H1 (cell line): ENCODE measurements at regions not wholly inside any gene's neighbourhood (a gene's known extent, or its start where the extent isn't known, plus 50 kb on each side); places are given as distances from the start of the nearest gene placed in this dataset.

Experiments
- E2F6 ChIP-seq: IDR thresholded peaks from 2 replicates; pipeline ENCODE4 v1.6.1; 2012; ENCODE audit warnings: inconsistent platforms
- FOSL1 ChIP-seq: IDR thresholded peaks from 2 replicates; pipeline ENCODE4 v1.6.1; 2011; ENCODE audit warnings: mild to moderate bottlenecking, low read depth, low read length, moderate library complexity; ENCODE audit not compliant: insufficient read depth
- POLR2AphosphoS5 ChIP-seq: IDR thresholded peaks from 2 replicates; pipeline ENCODE4 v1.6.1; 2011; ENCODE audit warnings: low read depth, low read length
- RFX5 ChIP-seq: IDR thresholded peaks from 2 replicates; pipeline ENCODE4 v1.6.1; 2011; ENCODE audit warnings: low read depth, low read length, improper control_type of control experiment, borderline replicate concordance
- SIRT6 ChIP-seq: IDR thresholded peaks from one replicate; pipeline ENCODE4 v1.7.1; 2012; ENCODE audit warnings: low read length, inconsistent platforms
- SUZ12 ChIP-seq: fragments of 200-600 bp; sonication (generic); IDR thresholded peaks from 2 replicates; pipeline ENCODE4 v1.6.1; 2012; ENCODE audit warnings: mild to moderate bottlenecking, inconsistent platforms, low read length, moderate library complexity, mixed read lengths
- USF2 ChIP-seq: IDR thresholded peaks from 2 replicates; pipeline ENCODE4 v1.6.1; 2011; ENCODE audit warnings: low read length, improper control_type of control experiment

- TF ChIP-seq E2F6 (no peak), FOSL1 (no peak), SUZ12 (no peak), USF2 (no peak), RFX5 (no peak), POLR2AphosphoS5 (no peak), SIRT6 (no peak)
These were observed 162.3 kb upstream of the FOXF1 start (continued) for GRCh38 chr16:86347916-86348555.
